H9 (cell line): ENCODE measurements at regions not wholly inside any gene's neighbourhood (a gene's known extent, or its start where the extent isn't known, plus 50 kb on each side); places are given as distances from the start of the nearest gene placed in this dataset.

ENCODE experiments used
- DNase-seq: peaks from one replicate; pipeline ENCODE4 v3.0.0-alpha.2; 2017
- H2AFZ ChIP-seq: one replicate; pipeline ENCODE4 v1.6.1; 2013; ENCODE audit warnings: mild to moderate bottlenecking, low read length, control low read depth, moderate library complexity
- H2AK5ac ChIP-seq: 2 replicates; pipeline ENCODE4 v1.6.1; 2013; ENCODE audit warnings: low read length, control low read depth, mixed read lengths; ENCODE audit not compliant: insufficient read length
- H2BK120ac ChIP-seq: one replicate; pipeline ENCODE4 v1.6.1; 2013; ENCODE audit warnings: low read depth, mild to moderate bottlenecking, low read length, control low read depth, inconsistent platforms; ENCODE audit not compliant: poor library complexity, severe bottlenecking
- H2BK12ac ChIP-seq: 2 replicates; pipeline ENCODE4 v1.6.1; 2013; ENCODE audit warnings: low read length, control low read depth, mixed read lengths, low read depth; ENCODE audit not compliant: insufficient read length
- H2BK15ac ChIP-seq: 2 replicates; pipeline ENCODE4 v1.6.1; 2013; ENCODE audit warnings: low read depth, low read length, control low read depth
- H2BK20ac ChIP-seq: one replicate; pipeline ENCODE4 v1.6.1; 2013; ENCODE audit warnings: low read depth, mild to moderate bottlenecking, low read length, control low read depth, inconsistent platforms; ENCODE audit not compliant: poor library complexity, severe bottlenecking
- H2BK5ac ChIP-seq: 2 replicates; pipeline ENCODE4 v1.6.1; 2013; ENCODE audit warnings: low read length, control low read depth, mixed read lengths; ENCODE audit not compliant: insufficient read length
- H3K14ac ChIP-seq: 2 replicates; pipeline ENCODE4 v1.6.1; 2013; ENCODE audit warnings: low read length, control low read depth; ENCODE audit not compliant: insufficient read depth
- H3K18ac ChIP-seq: 2 replicates; pipeline ENCODE4 v1.6.1; 2013; ENCODE audit warnings: low read depth, mild to moderate bottlenecking, mixed read lengths, low read length, control low read depth; ENCODE audit not compliant: insufficient read length
- H3K23ac ChIP-seq: 2 replicates; pipeline ENCODE4 v1.6.1; 2013; ENCODE audit warnings: low read length, control low read depth, mixed read lengths, low read depth; ENCODE audit not compliant: insufficient read length
- H3K23me2 ChIP-seq: 2 replicates; pipeline ENCODE4 v1.6.1; 2013; ENCODE audit warnings: low read depth, mild to moderate bottlenecking, mixed read lengths, low read length, control low read depth; ENCODE audit not compliant: insufficient read length, poor library complexity, severe bottlenecking
- H3K27ac ChIP-seq: 2 replicates; pipeline ENCODE4 v1.5.1; 2013; ENCODE audit warnings: low read length, control low read depth, mixed read lengths, low read depth; ENCODE audit not compliant: insufficient read length
- H3K27me3 ChIP-seq: 2 replicates; pipeline ENCODE4 v1.6.1; 2013; ENCODE audit warnings: low read length, control low read depth, inconsistent platforms; ENCODE audit not compliant: insufficient read depth
- H3K4ac ChIP-seq: 2 replicates; pipeline ENCODE4 v1.6.1; 2013; ENCODE audit warnings: low read depth, mild to moderate bottlenecking, control low read depth, inconsistent platforms, low read length, moderate library complexity
- H3K4me1 ChIP-seq: 2 replicates; pipeline ENCODE4 v1.6.1; 2013; ENCODE audit warnings: low read length, control low read depth, inconsistent platforms; ENCODE audit not compliant: insufficient read depth
- H3K4me2 ChIP-seq: 2 replicates; pipeline ENCODE4 v1.6.1; 2013; ENCODE audit warnings: low read length, control low read depth, mixed read lengths; ENCODE audit not compliant: insufficient read length, insufficient read depth
- H3K56ac ChIP-seq: 2 replicates; pipeline ENCODE4 v1.6.1; 2013; ENCODE audit warnings: low read depth, mild to moderate bottlenecking, mixed read lengths, low read length, control low read depth; ENCODE audit not compliant: insufficient read length
- H3K79me1 ChIP-seq: 2 replicates; pipeline ENCODE4 v1.6.1; 2013; ENCODE audit warnings: low read depth, mild to moderate bottlenecking, moderate library complexity, low read length, control low read depth, inconsistent platforms; ENCODE audit not compliant: insufficient read depth, poor library complexity, severe bottlenecking
- H3K79me2 ChIP-seq: 2 replicates; pipeline ENCODE4 v1.6.1; 2013; ENCODE audit warnings: low read length, control low read depth, inconsistent platforms; ENCODE audit not compliant: insufficient read depth
- H3K9ac ChIP-seq: 2 replicates; pipeline ENCODE4 v1.6.1; 2013; ENCODE audit warnings: low read length, control low read depth, mixed read lengths; ENCODE audit not compliant: insufficient read length; ENCODE audit errors: extremely low read depth
- H3K9me3 ChIP-seq: one replicate; pipeline ENCODE4 v1.6.1; 2013; ENCODE audit warnings: low read depth, low read length, inconsistent platforms; ENCODE audit not compliant: control insufficient read depth
- H3T11ph ChIP-seq: one replicate; pipeline ENCODE4 v1.6.1; 2013; ENCODE audit warnings: mild to moderate bottlenecking, low read length, control low read depth, inconsistent platforms
- H4K20me1 ChIP-seq: one replicate; pipeline ENCODE4 v1.6.1; 2013; ENCODE audit not compliant: control insufficient read depth, insufficient read length, insufficient read depth
- H4K5ac ChIP-seq: 2 replicates; pipeline ENCODE4 v1.6.1; 2013; ENCODE audit warnings: low read depth, mild to moderate bottlenecking, mixed read lengths, low read length, control low read depth; ENCODE audit not compliant: insufficient read length
- H4K8ac ChIP-seq: replicated peaks from 2 replicates; pipeline ENCODE4 v1.6.1; 2013; ENCODE audit warnings: low read length, control low read depth, mixed read lengths, low read depth; ENCODE audit not compliant: insufficient read length
- H4K91ac ChIP-seq: 2 replicates; pipeline ENCODE4 v1.6.1; 2013; ENCODE audit warnings: low read depth, mild to moderate bottlenecking, moderate library complexity, mixed read lengths, low read length, control low read depth; ENCODE audit not compliant: insufficient read length
- H3K27ac Mint-ChIP-seq, 3 experiments: 2 replicates in 2 of 3; 3 replicates in 1 of 3; pipeline ENCODE4 v1.8.0; 2020 to 2021; ENCODE audit warnings: mixed read lengths in 3 of 3, mild to moderate bottlenecking in 1 of 3, moderate library complexity in 1 of 3
- H3K27me3 Mint-ChIP-seq: 2 replicates; pipeline ENCODE4 v1.8.0; 2021; ENCODE audit warnings: low read depth, mild to moderate bottlenecking, moderate library complexity, mixed read lengths
- H3K36me3 Mint-ChIP-seq, 3 experiments: 2 replicates in 2 of 3; 3 replicates in 1 of 3; pipeline ENCODE4 v1.8.0; 2020 to 2021; ENCODE audit warnings: low read depth in 3 of 3, mixed read lengths in 3 of 3; ENCODE audit not compliant: insufficient read depth in 1 of 3
- H3K4me1 Mint-ChIP-seq, 2 experiments: 2 replicates each; pipeline ENCODE4 v1.8.0; 2020; ENCODE audit warnings: mixed read lengths in 2 of 2
- H3K4me3 Mint-ChIP-seq, 2 experiments: 2 replicates in 1 of 2; 3 replicates in 1 of 2; pipeline ENCODE4 v1.8.0; 2020 to 2021; ENCODE audit warnings: mild to moderate bottlenecking in 2 of 2, mixed read lengths in 2 of 2, moderate library complexity in 1 of 2
- H3K9me3 Mint-ChIP-seq, 2 experiments: 2 replicates in 1 of 2; 3 replicates in 1 of 2; pipeline ENCODE4 v1.8.0; 2020; ENCODE audit warnings: mild to moderate bottlenecking in 2 of 2, mixed read lengths in 2 of 2, moderate library complexity in 1 of 2
- CTCF ChIP-seq: fragments of 200-600 bp; sonication (generic); conservative IDR thresholded peaks from 3 replicates; pipeline ENCODE4 v1.8.0; 2021; ENCODE audit warnings: antibody characterized with exemption, mild to moderate bottlenecking
- WGBS: extraction: QIAGEN DNeasy Blood & Tissue Kit; methylation state at CpG from one replicate; pipeline ENCODE4 v1.1.7; 2013; ENCODE audit warnings: missing lambda C conversion rate, low lambda C conversion rate, mixed read lengths; ENCODE audit not compliant: insufficient read length; ENCODE audit errors: extremely low coverage; 5-methylcytosine and 5-hydroxymethylcytosine counted together

- no peak for TF ChIP-seq CTCF
- Histone ChIP-seq H3K9me3 (no peaks in the 10 kb centered on the region), H3K23me2 (no peaks in the 10 kb centered on the region), H2BK120ac (no peak overlapping the region), H4K5ac (no peak overlapping the region), H3K56ac (no peak overlapping the region), H2BK20ac (no peak overlapping the region), H2BK5ac (no peak overlapping the region), H3K4ac (no peak overlapping the region), H4K91ac (no peak overlapping the region), H3K9ac (no peak overlapping the region), H3T11ph (no peak overlapping the region), H3K79me2 (no peaks in the 10 kb centered on the region), H3K4me2 (no peak overlapping the region), H3K23ac (no peak overlapping the region), H3K18ac (no peak overlapping the region), H3K14ac (no peak overlapping the region), H3K4me1 (peaks cover 8% of the 10 kb centered on the region; the same call in 1 of the 2 replicates), H4K20me1 (no peaks in the 10 kb centered on the region), H4K8ac (no peak overlapping the region), H3K27me3 (no peaks in the 10 kb centered on the region), H2AFZ (no peak overlapping the region), H2AK5ac (no peak overlapping the region), H2BK15ac (no peak overlapping the region), H3K27ac (no peak overlapping the region), H3K79me1 (no peaks in the 10 kb centered on the region), H2BK12ac (no peak overlapping the region)
- Mint-ChIP-seq H3K27me3 (peaks cover 74% of the 10 kb centered on the region), H3K27ac (no peak overlapping the region), H3K9me3 (no peaks in the 10 kb centered on the region; a peak in 1 of 5 replicates), H3K4me3 (no peak overlapping the region), H3K36me3 (no peaks in the 10 kb centered on the region; a peak in 1 of 7 replicates), H3K4me1 (peaks cover 30 to 31% of the 10 kb centered on the region in 2 experiments)
- no peak for DNase-seq
- WGBS, result no CpG with 5 or more reads among the region's 3 CpGs
Observed at GRCh38 chr10:83959328-83959727, 180.0 kb upstream of the GHITM start.
